C4-2B (cell line): ENCODE measurements at regions not wholly inside any gene's neighbourhood (a gene's known extent, or its start where the extent isn't known, plus 50 kb on each side); places are given as distances from the start of the nearest gene placed in this dataset.

ENCODE experiments used
- CTCF ChIP-seq: fragments of 450-650 bp; conservative IDR thresholded peaks from 2 replicates; pipeline ENCODE4 v1.5.1; 2017; ENCODE audit warnings: mild to moderate bottlenecking
- ZFX ChIP-seq: fragments of 450-650 bp; IDR thresholded peaks from 2 replicates; pipeline ENCODE4 v1.6.1; 2017

GRCh38 chr1:39128959-39129358, 75.5 kb upstream of the MACF1 start:
- TF ChIP-seq CTCF (no peak), ZFX (no peak)
